Spleen (tissue), 7 donors: ENCODE measurements at regions not wholly inside any gene's neighbourhood (a gene's known extent, or its start where the extent isn't known, plus 50 kb on each side); places are given as distances from the start of the nearest gene placed in this dataset.

Experiments used
- CTCF ChIP-seq, 11 experiments: fragments of 200-600 bp in 7 of 11; fragments of 450-650 bp in 4 of 11; sonication (generic) in 4 of 11; IDR thresholded peaks in 8 of 11; conservative IDR thresholded peaks in 3 of 11; 1 replicate in 7 of 11; 2 replicates in 4 of 11; pipeline versions ENCODE4 v1.4.0 to v1.8.0; 2016 to 2021; ENCODE audit warnings: antibody characterized with exemption in 11 of 11, inconsistent platforms in 4 of 11, mild to moderate bottlenecking in 1 of 11
- POLR2A ChIP-seq, 3 donors: fragments of 450-650 bp; IDR thresholded peaks; one replicate each; pipeline ENCODE4 v1.5.1; 2017; ENCODE audit warnings: antibody characterized with exemption in 3 of 3, mild to moderate bottlenecking in 1 of 3
- POLR2AphosphoS5 ChIP-seq, 3 donors: sonication (generic); formaldehyde crosslinking; IDR thresholded peaks; one replicate each; pipeline ENCODE4 v1.5.1; 2017; ENCODE audit warnings: antibody characterized with exemption in 3 of 3
- donor health status: DM: no; HTN: no; CAD: no; lungs with moderate emphysema.
- donor health status: DM: no; HTN: no; CAD: no.
- donor health status: DM: no; HTN: no; CAD: no.

- TF ChIP-seq CTCF (IDR thresholded peaks at IDR 0.05 in 8 of 11, conservative IDR thresholded peaks at IDR 0.05 in 3 of 11) (peak in 4 of 11 experiments; percentile 10 to 33 (median 19)), POLR2A (IDR thresholded peaks at IDR 0.05) (no peak), POLR2AphosphoS5 (IDR thresholded peaks at IDR 0.05) (peak in 1 of 3 donors; percentile 22)
Observed at GRCh38 chr22:44623771-44624510, 78.1 kb upstream of the PRR5 start.
